SJSA1 (cell line): ENCODE measurements at regions not wholly inside any gene's neighbourhood (a gene's known extent, or its start where the extent isn't known, plus 50 kb on each side); places are given as distances from the start of the nearest gene placed in this dataset.
A peak's percentile ranks its signal among the peaks of the same experiment; 100 is the strongest.

Source experiments
- DNase-seq, 2 experiments: peaks; one replicate each; pipeline ENCODE4 v3.0.0-alpha.2; 2015 to 2020; ENCODE audit warnings: low spot score in 2 of 2, low read depth in 1 of 2
- H3K27ac ChIP-seq: fragments of 250-450 bp; sonication (Bioruptor Pico); 2 replicates; pipeline ENCODE4 v1.5.1; 2020; ENCODE audit warnings: mild to moderate bottlenecking, moderate library complexity
- H3K27me3 ChIP-seq: fragments of 250-450 bp; sonication (Bioruptor Pico); replicated peaks from 2 replicates; pipeline ENCODE4 v1.5.1; 2020; ENCODE audit warnings: mild to moderate bottlenecking, moderate library complexity
- H3K36me3 ChIP-seq: fragments of 250-450 bp; sonication (Bioruptor Pico); 2 replicates; pipeline ENCODE4 v1.5.1; 2020; ENCODE audit warnings: mild to moderate bottlenecking
- H3K4me1 ChIP-seq: fragments of 250-450 bp; sonication (Bioruptor Pico); replicated peaks from 2 replicates; pipeline ENCODE4 v1.6.1; 2021; ENCODE audit warnings: mild to moderate bottlenecking
- H3K4me3 ChIP-seq: fragments of 250-450 bp; sonication (Bioruptor Pico); 2 replicates; pipeline ENCODE4 v1.5.1; 2020; ENCODE audit warnings: mild to moderate bottlenecking
- H3K9me3 ChIP-seq: fragments of 250-450 bp; sonication (Bioruptor Pico); replicated peaks from 2 replicates; pipeline ENCODE4 v1.5.1; 2020; ENCODE audit warnings: mild to moderate bottlenecking

DNA sequence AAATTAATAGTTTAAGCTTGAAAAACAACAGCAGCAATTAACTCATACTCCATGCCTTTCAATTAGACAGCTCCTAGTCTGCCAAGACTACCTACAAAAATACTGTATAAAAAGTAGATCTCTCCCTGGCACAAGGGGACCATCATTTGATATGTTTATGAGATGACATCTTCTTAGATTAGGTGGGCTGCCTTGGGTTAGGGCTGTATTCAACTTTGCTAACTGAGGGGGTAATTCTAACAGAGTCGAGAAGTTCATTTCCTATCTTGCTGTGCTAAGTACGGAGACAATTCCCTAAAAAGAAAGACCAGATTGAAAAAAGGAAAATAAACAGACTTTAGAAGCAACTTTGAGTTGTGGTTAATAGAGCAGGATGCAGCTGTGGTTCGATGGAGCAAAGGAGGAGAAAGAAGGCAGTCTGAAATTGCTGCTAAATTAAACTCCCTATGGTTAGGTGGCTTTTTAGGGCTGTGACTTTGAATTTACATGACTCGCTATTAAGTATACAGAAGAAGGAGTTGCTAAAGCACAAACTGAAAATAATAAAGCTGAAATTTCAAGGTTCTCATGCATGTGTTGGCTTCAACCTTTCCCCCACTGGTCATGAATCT is 75.4 kb downstream of the CDC7 start:
- DNase-seq = peak in 1 of 2 experiments; percentile 32
- no peak overlapping the region for H3K4me3 ChIP-seq
- H3K36me3 ChIP-seq = no peaks in the 10 kb centered on the region
- no peak overlapping the region for H3K27ac ChIP-seq
- peaks cover 65% of the 10 kb centered on the region for H3K4me1 ChIP-seq
- H3K9me3 ChIP-seq = no peaks in the 10 kb centered on the region
- no peaks in the 10 kb centered on the region for H3K27me3 ChIP-seq

DNA sequence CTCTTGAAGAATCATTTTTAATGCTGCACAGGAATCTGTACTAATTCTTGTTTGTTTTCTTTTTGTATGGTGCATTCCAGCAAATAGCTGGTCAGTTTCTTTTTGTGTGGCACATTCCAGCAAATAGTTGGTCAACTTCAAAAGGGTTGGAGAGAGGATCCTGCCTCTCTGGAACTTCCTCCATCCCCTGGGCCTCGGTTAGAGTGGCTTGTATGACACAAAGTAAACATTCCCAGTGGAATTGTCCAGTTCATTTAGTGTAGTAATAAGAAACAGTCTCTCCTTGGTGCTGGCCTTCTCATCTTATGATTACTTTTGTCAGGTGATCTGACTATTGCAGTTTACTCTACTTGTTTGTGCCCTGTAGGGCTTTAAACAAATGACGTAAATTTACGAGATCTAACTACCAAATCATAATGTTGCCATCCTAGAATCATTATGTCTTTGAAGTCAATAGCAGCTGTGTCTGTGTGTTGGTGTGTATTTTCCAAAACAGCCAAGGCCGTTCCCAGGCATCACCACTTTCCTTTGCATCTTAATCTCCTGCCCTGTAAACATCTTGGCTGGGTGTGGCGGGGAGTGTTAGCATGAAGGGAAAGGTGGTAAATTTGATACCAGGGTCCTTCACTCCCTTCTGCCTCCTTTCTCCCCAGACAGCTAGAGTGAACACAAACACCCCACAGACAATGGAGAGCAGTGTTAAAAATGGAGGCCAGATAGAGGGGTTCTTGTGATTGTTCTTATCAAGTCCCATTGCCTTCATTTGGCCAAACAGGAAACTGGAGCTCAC is 77.9 kb downstream of the CDC7 start:
- Histone ChIP-seq H3K27ac (peak overlapping the region; percentile 36; the same call in 1 of the 2 replicates), H3K4me1 (peaks cover 83% of the 10 kb centered on the region), H3K9me3 (no peaks in the 10 kb centered on the region), H3K4me3 (no peak overlapping the region), H3K36me3 (no peaks in the 10 kb centered on the region), H3K27me3 (no peaks in the 10 kb centered on the region)
- peak; percentile 73 to 86 for DNase-seq

DNA sequence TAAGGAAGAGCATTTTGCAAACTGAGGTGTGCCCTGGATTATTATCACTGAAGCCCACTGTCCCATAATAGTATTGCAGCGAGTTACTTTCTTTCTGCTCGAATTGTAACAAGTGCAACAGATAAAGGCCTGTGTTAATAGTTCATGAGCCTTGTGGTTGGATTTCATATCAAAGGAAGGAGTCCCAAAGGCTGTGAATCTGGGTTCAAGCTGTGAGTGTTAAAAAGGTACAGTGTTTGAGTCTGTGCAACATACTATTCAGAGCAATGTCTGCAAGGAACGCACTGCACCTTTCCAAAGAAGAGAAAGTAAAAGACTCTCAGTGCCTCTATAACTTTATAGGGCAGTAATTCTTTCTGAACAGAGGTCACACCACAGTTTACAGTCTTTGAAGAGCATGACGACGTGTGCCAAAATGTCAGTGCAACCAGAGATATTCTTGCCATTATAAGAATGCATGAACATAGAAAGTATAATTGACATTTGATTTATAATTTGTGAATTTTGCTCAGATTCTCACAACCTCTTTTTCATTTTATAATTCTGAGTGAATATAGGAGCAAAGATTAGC is 79.1 kb downstream of the CDC7 start:
- H3K9me3 ChIP-seq = no peaks in the 10 kb centered on the region
- no peaks in the 10 kb centered on the region for H3K36me3 ChIP-seq
- peaks cover 77% of the 10 kb centered on the region for H3K4me1 ChIP-seq
- no peak overlapping the region for H3K27ac ChIP-seq
- no peak overlapping the region for H3K4me3 ChIP-seq
- no peaks in the 10 kb centered on the region for H3K27me3 ChIP-seq
- DNase-seq = no peak

DNA sequence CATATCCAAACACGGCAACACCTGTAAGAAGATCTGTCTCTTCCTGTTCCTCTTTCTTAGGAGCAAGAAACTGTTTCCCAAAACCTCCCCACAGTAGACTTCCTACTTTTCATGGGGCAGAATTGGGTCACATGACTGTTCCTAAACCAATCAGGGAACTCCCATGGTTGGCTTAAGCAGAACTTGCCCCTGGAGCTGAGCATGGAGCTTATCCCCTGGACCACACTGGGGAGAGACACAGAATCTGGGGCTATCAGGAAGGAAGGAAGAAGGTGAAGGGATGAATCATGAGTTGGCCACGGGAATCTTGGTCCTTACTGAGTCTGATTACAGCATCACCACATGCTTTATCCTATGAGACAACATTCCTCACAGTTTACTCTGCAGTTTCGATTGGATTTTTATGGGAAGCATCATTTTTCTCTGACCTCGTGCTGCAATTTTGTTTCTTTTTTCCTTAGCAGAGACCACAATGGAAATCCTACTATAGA is 81.8 kb downstream of the CDC7 start:
- Histone ChIP-seq H3K27me3 (no peaks in the 10 kb centered on the region), H3K27ac (peak overlapping the region; percentile 51), H3K36me3 (no peaks in the 10 kb centered on the region), H3K4me3 (no peak overlapping the region), H3K4me1 (peaks cover 51% of the 10 kb centered on the region), H3K9me3 (no peaks in the 10 kb centered on the region)
- peak; percentile 73 to 82 for DNase-seq

DNA sequence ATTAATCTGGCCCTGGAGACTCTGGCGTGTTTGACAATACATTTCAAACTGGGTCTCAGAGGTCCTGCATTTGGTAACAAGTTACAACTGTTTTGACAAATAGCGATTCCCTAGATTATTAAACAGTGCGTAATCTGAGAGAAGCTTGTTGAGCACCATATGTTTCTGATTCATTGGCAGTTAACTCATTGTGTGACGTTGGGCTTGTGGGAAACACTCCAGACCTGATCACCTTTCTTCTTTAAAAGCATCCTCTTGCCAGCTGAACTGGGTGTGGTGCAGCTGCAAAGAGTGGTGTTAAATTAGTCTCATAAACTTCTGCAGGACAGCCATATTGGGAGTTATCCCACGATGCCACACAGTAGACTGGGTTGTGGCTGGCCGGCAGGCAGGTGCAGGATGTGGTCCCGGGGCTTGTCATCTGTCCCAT is 82.7 kb downstream of the CDC7 start:
- peak in 1 of 2 experiments; percentile 21 for DNase-seq
- no peak overlapping the region for H3K4me3 ChIP-seq
- peak overlapping the region; percentile 51 for H3K27ac ChIP-seq
- H3K27me3 ChIP-seq = no peaks in the 10 kb centered on the region; the same call in 1 of the 2 replicates
- no peaks in the 10 kb centered on the region for H3K36me3 ChIP-seq
- H3K4me1 ChIP-seq = peaks cover 42% of the 10 kb centered on the region
- H3K9me3 ChIP-seq = no peaks in the 10 kb centered on the region

DNA sequence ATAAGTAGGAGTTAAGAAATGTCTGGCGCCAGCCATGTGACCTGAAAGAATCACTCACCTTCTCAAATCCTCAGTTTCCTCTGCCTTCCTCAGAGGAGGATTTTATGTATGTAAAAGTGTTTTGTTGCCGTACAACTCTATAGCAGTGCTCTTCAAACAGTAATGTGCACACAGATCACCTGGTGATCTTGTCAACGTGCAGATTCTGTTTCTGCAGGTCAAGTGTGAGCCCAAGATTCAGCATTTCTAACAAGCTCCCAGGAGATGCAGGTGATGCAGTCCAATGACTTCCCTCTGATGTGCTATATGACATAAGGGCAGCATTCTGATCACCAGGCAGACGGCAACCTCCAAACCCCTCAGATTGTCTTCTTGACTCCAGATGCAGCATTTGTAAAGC is 83.7 kb downstream of the CDC7 start:
- no peak for DNase-seq
- Histone ChIP-seq H3K27me3 (no peaks in the 10 kb centered on the region; the same call in 1 of the 2 replicates), H3K4me3 (no peak overlapping the region), H3K9me3 (no peaks in the 10 kb centered on the region), H3K27ac (no peak overlapping the region), H3K36me3 (no peaks in the 10 kb centered on the region), H3K4me1 (peaks cover 32% of the 10 kb centered on the region)

DNA sequence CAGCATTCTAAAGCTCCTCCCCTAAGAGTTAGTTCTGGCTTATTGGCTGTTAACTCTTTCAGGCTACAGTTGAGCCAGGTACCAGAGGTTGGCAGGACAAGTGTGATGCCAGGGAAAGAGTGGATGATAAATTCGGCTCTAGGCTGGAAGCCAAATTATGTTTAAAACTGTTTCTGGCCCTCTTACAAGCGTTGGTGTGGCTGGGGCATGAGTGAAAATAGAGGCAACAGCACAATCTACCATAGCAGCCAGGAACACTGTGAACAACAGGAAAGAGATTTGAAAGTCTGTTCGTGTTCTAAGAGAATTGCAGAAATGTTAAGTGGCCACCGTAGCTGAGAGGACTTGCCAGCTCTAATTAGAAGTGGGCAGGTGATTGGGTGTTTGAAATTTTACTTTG is 84.2 kb downstream of the CDC7 start:
- H3K9me3 ChIP-seq = no peaks in the 10 kb centered on the region
- no peak overlapping the region for H3K27ac ChIP-seq
- H3K27me3 ChIP-seq = no peaks in the 10 kb centered on the region; the same call in 1 of the 2 replicates
- no peak for DNase-seq
- no peak overlapping the region for H3K4me3 ChIP-seq
- H3K36me3 ChIP-seq = no peaks in the 10 kb centered on the region
- peaks cover 27% of the 10 kb centered on the region for H3K4me1 ChIP-seq

DNA sequence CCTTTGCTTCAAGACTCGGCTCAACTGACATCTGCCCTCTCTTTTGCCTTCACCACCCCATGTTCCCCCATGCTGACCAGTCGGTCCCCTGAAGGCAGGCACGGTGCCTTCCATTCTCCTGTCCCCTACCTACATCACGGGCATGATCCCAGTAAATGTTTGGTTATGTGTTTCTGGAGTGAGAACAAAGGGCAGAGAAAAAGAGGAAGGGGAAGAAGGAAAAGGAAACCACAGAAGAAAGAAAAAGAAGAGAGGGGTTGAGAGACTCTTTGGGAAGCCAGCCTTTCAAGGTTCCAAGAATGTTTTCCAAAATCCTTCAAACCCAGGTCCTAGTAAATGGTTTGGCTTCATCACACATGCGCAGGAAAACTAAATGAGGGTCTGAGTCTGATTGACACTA is 84.9 kb downstream of the CDC7 start:
- no peaks in the 10 kb centered on the region for H3K36me3 ChIP-seq
- peaks cover 21% of the 10 kb centered on the region for H3K4me1 ChIP-seq
- H3K27me3 ChIP-seq = no peaks in the 10 kb centered on the region; the same call in 1 of the 2 replicates
- no peaks in the 10 kb centered on the region for H3K9me3 ChIP-seq
- no peak for DNase-seq
- no peak overlapping the region for H3K27ac ChIP-seq
- no peak overlapping the region for H3K4me3 ChIP-seq

DNA sequence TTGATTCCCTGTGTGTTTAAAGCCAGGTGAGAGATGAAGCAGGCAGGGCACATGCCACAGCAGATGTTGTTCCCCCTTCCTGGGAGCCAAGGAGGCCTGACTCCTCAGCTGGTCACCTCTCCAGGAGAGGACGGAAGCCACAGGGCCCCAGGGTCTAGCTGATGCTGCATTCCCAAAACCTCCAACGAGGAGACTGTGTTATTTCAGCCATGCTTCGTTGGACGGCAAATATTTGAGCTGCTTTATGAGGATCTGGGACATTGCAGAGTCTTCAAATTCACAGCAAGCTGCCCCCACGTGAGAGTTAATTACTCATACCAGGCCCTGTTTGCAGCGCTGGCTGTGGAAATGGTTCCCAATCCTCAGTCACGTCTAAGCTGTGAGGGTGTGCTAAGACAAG is 85.3 kb downstream of the CDC7 start:
- no peaks in the 10 kb centered on the region for H3K36me3 ChIP-seq
- no peaks in the 10 kb centered on the region for H3K9me3 ChIP-seq
- H3K4me3 ChIP-seq = no peak overlapping the region
- peaks cover 21% of the 10 kb centered on the region for H3K4me1 ChIP-seq
- H3K27ac ChIP-seq = no peak overlapping the region
- no peak for DNase-seq
- no peaks in the 10 kb centered on the region; the same call in 1 of the 2 replicates for H3K27me3 ChIP-seq

DNA sequence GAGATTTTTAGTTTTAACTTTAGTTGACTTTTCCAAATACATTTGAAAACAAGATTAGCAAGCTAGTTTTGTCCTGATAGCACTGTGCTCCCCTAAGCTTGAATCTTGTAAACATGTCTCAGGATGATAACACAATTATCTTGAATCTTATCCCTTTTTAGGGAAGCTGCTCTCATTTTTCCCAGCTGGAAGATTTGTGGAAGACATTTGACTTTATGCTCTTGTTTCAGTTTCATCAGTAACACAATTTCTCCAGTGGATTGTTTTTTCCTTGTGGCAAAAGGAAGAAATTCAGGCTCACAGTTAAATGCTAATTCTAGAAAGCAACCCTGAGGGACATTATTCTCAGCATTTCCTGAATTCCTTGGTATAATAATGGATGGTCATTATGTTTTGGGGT is 88.8 kb downstream of the CDC7 start:
- no peaks in the 10 kb centered on the region; the same call in 1 of the 2 replicates for H3K27me3 ChIP-seq
- no peaks in the 10 kb centered on the region for H3K4me1 ChIP-seq
- H3K36me3 ChIP-seq = no peaks in the 10 kb centered on the region
- DNase-seq = no peak
- no peak overlapping the region for H3K27ac ChIP-seq
- no peak overlapping the region for H3K4me3 ChIP-seq
- H3K9me3 ChIP-seq = no peaks in the 10 kb centered on the region

DNA sequence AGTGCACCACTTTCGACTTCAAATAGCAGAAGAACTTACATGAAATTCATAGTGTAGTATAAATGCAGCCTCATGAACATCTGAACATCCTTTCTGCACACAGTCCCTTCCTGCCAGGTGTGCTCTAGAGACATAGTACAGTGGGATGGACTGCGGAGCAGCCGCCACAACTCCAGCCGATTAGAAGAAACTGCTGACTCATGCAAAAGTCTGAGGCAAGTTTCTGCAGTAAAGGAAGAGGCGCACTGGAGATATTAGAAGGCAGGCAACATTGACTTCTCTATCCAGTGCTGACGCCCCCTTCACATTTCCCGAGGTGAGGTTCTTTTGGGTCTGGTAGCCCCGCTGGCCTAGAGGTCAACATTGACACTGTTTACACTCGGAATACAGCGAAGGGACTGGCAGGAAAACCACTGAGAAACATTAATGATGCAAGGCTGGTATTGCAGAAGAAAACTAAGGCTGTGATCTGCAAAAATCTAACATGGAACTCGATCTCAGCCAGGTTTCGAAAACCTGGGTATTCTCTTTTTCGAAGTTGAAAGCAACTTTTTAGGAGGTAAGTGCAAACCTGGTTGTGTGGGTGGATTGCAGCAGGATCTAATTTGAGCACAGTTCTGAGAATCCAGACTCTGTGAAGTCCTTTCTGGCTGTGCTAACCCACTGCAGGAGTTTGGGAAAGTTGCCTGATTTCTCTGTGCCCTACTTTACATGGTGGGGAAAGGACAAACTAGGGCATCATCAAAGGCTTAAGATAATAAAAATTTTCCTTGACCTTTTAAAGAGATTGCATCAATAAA is 90.7 kb downstream of the CDC7 start:
- H3K4me1 ChIP-seq = no peaks in the 10 kb centered on the region
- no peaks in the 10 kb centered on the region for H3K36me3 ChIP-seq
- no peak for DNase-seq
- H3K27me3 ChIP-seq = no peaks in the 10 kb centered on the region; the same call in 1 of the 2 replicates
- no peaks in the 10 kb centered on the region for H3K9me3 ChIP-seq
- H3K27ac ChIP-seq = no peak overlapping the region
- no peak overlapping the region for H3K4me3 ChIP-seq

DNA sequence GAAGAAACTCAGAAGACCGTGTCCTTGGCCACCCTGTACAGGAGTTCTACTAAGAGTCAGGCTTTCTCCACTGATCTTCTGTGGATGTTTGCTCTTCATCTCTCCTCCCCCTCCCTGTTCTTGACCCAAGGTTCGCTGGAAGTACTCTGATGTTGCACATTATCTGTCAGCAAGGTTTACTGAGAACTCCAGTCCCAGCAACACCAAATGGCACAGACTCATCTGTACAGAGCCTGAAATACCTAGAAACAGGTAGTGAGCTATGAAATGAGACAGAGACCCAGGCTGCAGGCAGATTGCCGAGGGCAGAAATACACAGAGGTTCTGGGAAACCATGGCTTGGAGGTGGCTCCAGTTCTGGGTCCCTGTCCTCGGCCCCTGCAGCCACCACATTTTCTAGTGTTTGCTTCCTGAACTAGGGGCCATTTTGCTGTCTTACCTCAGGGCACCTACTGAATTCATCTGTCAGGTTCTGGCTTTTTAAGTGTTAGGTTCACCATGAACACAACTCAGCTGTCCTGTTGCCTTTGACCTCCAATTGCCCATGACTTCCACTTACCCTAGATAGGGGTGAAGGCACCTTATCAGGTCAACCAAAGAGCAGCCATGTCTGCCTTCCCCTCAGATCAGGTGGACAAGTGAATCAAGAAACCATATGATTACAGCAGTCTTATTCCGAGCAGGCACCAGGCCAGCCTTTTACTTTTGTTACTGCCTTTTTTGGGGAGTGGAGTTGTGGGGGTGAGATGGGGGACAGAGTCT is 92.2 kb downstream of the CDC7 start:
- no peak overlapping the region for H3K27ac ChIP-seq
- H3K4me3 ChIP-seq = no peak overlapping the region
- DNase-seq = no peak
- no peaks in the 10 kb centered on the region for H3K9me3 ChIP-seq
- no peaks in the 10 kb centered on the region; the same call in 1 of the 2 replicates for H3K27me3 ChIP-seq
- no peaks in the 10 kb centered on the region for H3K36me3 ChIP-seq
- H3K4me1 ChIP-seq = no peaks in the 10 kb centered on the region
